ENCODE measurements at regions not wholly inside any gene's neighbourhood (a gene's known extent, or its start where the extent isn't known, plus 50 kb on each side); places are given as distances from the start of the nearest gene placed in this dataset.
A peak's percentile ranks its signal among the peaks of the same experiment; 100 is the strongest.

DNA sequence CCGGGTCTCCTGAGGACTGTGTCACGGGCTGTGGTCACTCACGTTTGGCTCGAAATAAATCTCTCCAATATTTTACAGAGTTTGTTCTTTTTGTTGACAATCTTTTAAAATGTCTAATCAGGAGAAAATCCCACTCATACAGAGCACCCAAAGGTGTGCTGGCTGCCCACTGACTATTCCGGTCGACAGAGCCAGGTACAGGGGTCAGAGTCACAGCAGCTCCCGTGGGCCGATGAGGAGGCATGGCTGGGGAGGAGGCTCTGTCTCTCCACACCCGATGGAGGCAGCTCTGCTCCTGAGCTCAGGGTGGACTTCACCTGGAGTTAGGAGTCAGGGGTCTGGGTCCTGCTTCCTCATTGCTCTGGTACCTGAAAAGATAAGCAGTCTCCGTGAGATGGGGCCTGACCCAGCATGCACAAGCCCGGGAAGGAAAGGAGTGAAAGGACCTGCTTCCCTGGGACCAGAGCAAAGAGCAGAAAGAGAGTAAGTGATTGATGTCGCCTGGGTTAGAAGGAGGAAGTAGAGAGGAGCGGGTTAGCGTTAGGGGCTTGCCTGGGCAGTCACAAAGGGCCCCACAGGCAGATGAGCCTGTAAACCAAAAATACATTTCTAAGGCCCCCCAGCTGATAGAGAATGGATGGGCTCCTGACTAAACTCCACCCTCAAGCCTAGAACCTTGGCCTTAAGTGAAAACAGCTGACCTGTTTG lies 53.5 kb upstream of the UNC93A start:
- no peak overlapping the region for H3K56ac ChIP-seq (replicated peaks; ENCODE audit: insufficient read length, low read depth, low read length)
- H3K18ac ChIP-seq (ENCODE audit: extremely low read depth, low read length): no peak overlapping the region
- H2BK5ac ChIP-seq (ENCODE audit: low read depth, low read length): peak overlapping the region; percentile 18; the same call in 1 of the 2 replicates
- peaks cover 6 to 23% of the 10 kb centered on the region in 2 experiments for H4K20me1 ChIP-seq (replicated peaks in 1 of 2; ENCODE audit: control insufficient read depth in 1 of 2, insufficient read depth in 2 of 2, low read length in 2 of 2)
- 0 out of 4 replicates have a peak overlapping the region, but pooled peaks of 1 of the 2 experiments have one; percentile 22 for H3K4me2 ChIP-seq (ENCODE audit: insufficient read depth in 1 of 2, low read depth in 2 of 2, low read length in 2 of 2)
- CTCF ChIA-PET (ENCODE audit: partially characterized antibody): interaction anchor here (1.3 to 1.7 kb wide), 2 partner anchors 10 to 54 kb away, joined by 5 to 8 read pairs; partner anchors contain the start of gene UNC93A
- peaks cover 4 to 40% (median 21%) of the 10 kb centered on the region in 4 experiments for H3K4me1 ChIP-seq (replicated peaks in 1 of 4; ENCODE audit: control insufficient read depth in 3 of 4, insufficient read depth in 4 of 4, low read length in 3 of 4)
- POLR2A ChIA-PET (ENCODE audit: partially characterized antibody): interaction anchor here (0.9 to 3.0 kb wide), 4 partner anchors 7 to 62 kb away, joined by 3 to 19 read pairs (median 3); no protein-coding TSS in a partner anchor
- H4K91ac ChIP-seq (replicated peaks; ENCODE audit: insufficient read length, low read length): no peak overlapping the region
- DNase-seq (ENCODE audit: low read depth in 1 of 2, low spot score in 2 of 2) (no peak), FAIRE-seq (no peak)
- no peak overlapping the region; the same call in 1 of the 2 replicates for H4K8ac ChIP-seq (ENCODE audit: extremely low read depth, insufficient read depth, low read length)
- H2BK120ac ChIP-seq (replicated peaks; ENCODE audit: low read depth, low read length): no peak overlapping the region
- no peak overlapping the region for H2BK12ac ChIP-seq (ENCODE audit: low read depth, low read length)
- no peak overlapping the region for H3K9ac ChIP-seq (replicated peaks in 1 of 4; ENCODE audit: extremely low read depth in 1 of 4, low read depth in 3 of 4, low read length in 3 of 4)
- H2BK20ac ChIP-seq (ENCODE audit: low read length): no peak overlapping the region
- H3K79me1 ChIP-seq (ENCODE audit: low read depth, low read length): peaks cover 4% of the 10 kb centered on the region
- H3K4ac ChIP-seq (replicated peaks; ENCODE audit: insufficient read length, low read depth, low read length): no peak overlapping the region
- H3K27ac ChIP-seq (ENCODE audit: low read depth, low read length): no peak overlapping the region
- no peaks in the 10 kb centered on the region; a peak in 1 of 4 replicates for H3K9me3 ChIP-seq (ENCODE audit: insufficient read depth in 2 of 2, low read depth in 1 of 2, low read length in 1 of 2)
- no peak overlapping the region for H2BK15ac ChIP-seq (ENCODE audit: low read length)
- H2AFZ ChIP-seq (ENCODE audit: low read length): no peak overlapping the region
- H3K23me2 ChIP-seq (ENCODE audit: low read depth, low read length): no peaks in the 10 kb centered on the region
- H4K5ac ChIP-seq (ENCODE audit: insufficient read length, low read depth, low read length): no peak overlapping the region
- no peak overlapping the region for H3K4me3 ChIP-seq (ENCODE audit: extremely low read depth in 1 of 4, insufficient read depth in 2 of 4, low read depth in 3 of 4, low read length in 4 of 4)
- no peak overlapping the region for H3K14ac ChIP-seq (ENCODE audit: insufficient read length)
- peaks cover 6 to 36% of the 10 kb centered on the region in 2 experiments; a peak in 3 of 4 replicates for H3K79me2 ChIP-seq (ENCODE audit: control insufficient read depth in 1 of 2, insufficient read depth in 2 of 2, low read length in 2 of 2)
- no peak overlapping the region for H2AK5ac ChIP-seq (ENCODE audit: low read depth, low read length)
- peaks cover 0 to 42% (median 23%) of the 10 kb centered on the region in 4 experiments; a peak in 5 of 8 replicates for H3K36me3 ChIP-seq (ENCODE audit: control insufficient read depth in 2 of 4, insufficient read depth in 4 of 4, low read length in 3 of 4)
- TF ChIP-seq SIX5 (IDR thresholded peaks at IDR 0.05; ENCODE audit: low read depth, low read length): no peak
- TF ChIP-seq POLR2AphosphoS5 (IDR thresholded peaks at IDR 0.05; ENCODE audit: low read depth, low read length): peak; percentile 14; the same call in 1 of the 2 replicates
- no peaks in the 10 kb centered on the region for H3K27me3 ChIP-seq (replicated peaks in 1 of 4; ENCODE audit: control insufficient read depth in 3 of 4, extremely low read depth in 1 of 4, insufficient read depth in 3 of 4, low read length in 3 of 4)
- 87% methylated on average over 14 of the region's 14 CpGs; no CpG with 5 or more reads in 1 of the 2 experiments for WGBS, 2 experiments (ENCODE audit: extremely low coverage in 1 of 2, insufficient coverage in 1 of 2, insufficient read length in 1 of 2, insufficient replicate concordance in 2 of 2, low coverage in 1 of 2, low lambda C conversion rate in 2 of 2, missing lambda C conversion rate in 1 of 2)
- H3K23ac ChIP-seq (ENCODE audit: insufficient read length): no peak overlapping the region

Measured in H1 (cell line).